Chondrocyte (in vitro differentiated cells): ENCODE measurements at regions not wholly inside any gene's neighbourhood (a gene's known extent, or its start where the extent isn't known, plus 50 kb on each side); places are given as distances from the start of the nearest gene placed in this dataset.

Experiments used
- DNase-seq: peaks from one replicate; pipeline ENCODE4 v3.0.0; 2021; ENCODE audit warnings: mixed read lengths, low spot score
- H3K27ac Mint-ChIP-seq: one replicate; pipeline ENCODE4 v1.8.0; 2021; ENCODE audit warnings: mild to moderate bottlenecking, moderate library complexity, mixed read lengths; ENCODE audit not compliant: unreplicated experiment
- H3K27me3 Mint-ChIP-seq: 2 replicates; pipeline ENCODE4 v1.8.0; 2021; ENCODE audit warnings: low read depth, mixed read lengths
- H3K36me3 Mint-ChIP-seq: 2 replicates; pipeline ENCODE4 v1.8.0; 2021; ENCODE audit warnings: low read depth, mixed read lengths
- H3K4me1 Mint-ChIP-seq: 2 replicates; pipeline ENCODE4 v1.8.0; 2021; ENCODE audit warnings: low read depth, mild to moderate bottlenecking, mixed read lengths
- H3K4me3 Mint-ChIP-seq: one replicate; pipeline ENCODE4 v1.8.0; 2021; ENCODE audit warnings: mild to moderate bottlenecking, moderate library complexity, mixed read lengths; ENCODE audit not compliant: unreplicated experiment
- H3K9me3 Mint-ChIP-seq: 2 replicates; pipeline ENCODE4 v1.8.0; 2021; ENCODE audit warnings: low read depth, mixed read lengths
- TF ChIP-seq, protein P1 (sequence below): fragments of 200-600 bp; sonication (generic); IDR thresholded peaks from 2 replicates; pipeline ENCODE4 v1.5.0; 2021; ENCODE audit warnings: antibody characterized with exemption, mild to moderate bottlenecking, moderate library complexity

DNA sequence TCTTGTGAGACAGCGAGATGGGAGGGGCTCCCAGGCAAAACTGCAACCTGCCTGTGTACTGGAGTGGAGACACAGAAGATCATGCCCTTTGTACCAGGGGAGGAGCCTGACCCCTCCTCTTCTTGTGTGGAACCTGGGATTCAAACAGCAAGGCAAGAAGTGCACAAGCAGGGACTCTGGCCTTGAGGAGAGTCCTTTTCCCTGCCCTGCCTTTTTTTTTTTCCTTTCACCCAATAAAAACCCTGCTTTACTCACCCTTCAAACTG, 251.8 kb upstream of the OPRM1 start:
- TF ChIP-seq, protein P1, sequence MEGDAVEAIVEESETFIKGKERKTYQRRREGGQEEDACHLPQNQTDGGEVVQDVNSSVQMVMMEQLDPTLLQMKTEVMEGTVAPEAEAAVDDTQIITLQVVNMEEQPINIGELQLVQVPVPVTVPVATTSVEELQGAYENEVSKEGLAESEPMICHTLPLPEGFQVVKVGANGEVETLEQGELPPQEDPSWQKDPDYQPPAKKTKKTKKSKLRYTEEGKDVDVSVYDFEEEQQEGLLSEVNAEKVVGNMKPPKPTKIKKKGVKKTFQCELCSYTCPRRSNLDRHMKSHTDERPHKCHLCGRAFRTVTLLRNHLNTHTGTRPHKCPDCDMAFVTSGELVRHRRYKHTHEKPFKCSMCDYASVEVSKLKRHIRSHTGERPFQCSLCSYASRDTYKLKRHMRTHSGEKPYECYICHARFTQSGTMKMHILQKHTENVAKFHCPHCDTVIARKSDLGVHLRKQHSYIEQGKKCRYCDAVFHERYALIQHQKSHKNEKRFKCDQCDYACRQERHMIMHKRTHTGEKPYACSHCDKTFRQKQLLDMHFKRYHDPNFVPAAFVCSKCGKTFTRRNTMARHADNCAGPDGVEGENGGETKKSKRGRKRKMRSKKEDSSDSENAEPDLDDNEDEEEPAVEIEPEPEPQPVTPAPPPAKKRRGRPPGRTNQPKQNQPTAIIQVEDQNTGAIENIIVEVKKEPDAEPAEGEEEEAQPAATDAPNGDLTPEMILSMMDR, result no peak
- Mint-ChIP-seq H3K27me3 (no peaks in the 10 kb centered on the region), H3K4me1 (peaks cover 49% of the 10 kb centered on the region), H3K36me3 (no peaks in the 10 kb centered on the region), H3K27ac (no peak overlapping the region), H3K4me3 (no peak overlapping the region), H3K9me3 (peaks cover 11% of the 10 kb centered on the region)
- no peak for DNase-seq

DNA sequence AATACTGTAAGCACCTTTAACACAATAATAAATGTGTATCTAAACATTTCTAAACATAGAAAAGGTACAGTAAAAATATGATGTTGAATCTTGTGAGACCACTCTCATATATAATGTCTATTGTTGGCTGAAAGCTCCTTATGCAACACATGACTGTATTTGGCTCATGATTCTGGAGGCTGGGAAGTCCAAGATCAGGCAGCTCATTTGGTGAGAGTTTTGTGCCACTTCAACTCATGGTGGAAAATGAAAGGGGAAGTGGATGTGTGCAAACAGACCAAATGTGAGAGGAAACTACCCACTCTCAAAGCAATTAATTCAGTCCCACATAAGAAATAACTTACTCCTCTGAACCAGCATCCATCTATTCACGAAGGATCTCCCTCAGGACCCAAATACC, 257.7 kb upstream of the OPRM1 start:
- Mint-ChIP-seq H3K4me3 (no peak overlapping the region), H3K4me1 (peaks cover 29% of the 10 kb centered on the region), H3K27ac (no peak overlapping the region), H3K9me3 (peaks cover 7% of the 10 kb centered on the region), H3K27me3 (no peaks in the 10 kb centered on the region), H3K36me3 (peaks cover 4% of the 10 kb centered on the region)
- no peak for DNase-seq
- TF ChIP-seq, protein P1, result no peak

DNA sequence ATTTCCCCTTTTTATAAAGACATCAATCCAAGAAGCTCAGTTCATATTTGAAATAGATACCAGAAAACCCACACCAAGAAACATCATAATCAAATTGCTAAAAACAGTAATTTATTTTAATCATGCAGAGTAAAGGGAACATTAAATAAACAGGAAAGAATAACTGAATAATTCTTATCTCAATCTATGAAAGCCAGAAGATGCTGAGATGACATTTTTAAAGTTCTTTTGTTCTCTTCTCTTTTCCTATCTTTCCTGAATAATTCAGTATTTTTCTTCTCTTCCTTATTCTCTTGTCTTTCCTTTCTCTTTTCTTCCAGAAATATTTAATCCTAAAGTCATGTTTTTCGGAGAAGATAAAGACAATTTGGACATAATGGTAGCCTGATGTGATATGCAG, 259.0 kb upstream of the OPRM1 start:
- DNase-seq, result no peak
- TF ChIP-seq, protein P1, result no peak
- Mint-ChIP-seq H3K4me3 (no peak overlapping the region), H3K36me3 (peaks cover 4% of the 10 kb centered on the region), H3K9me3 (peaks cover 7% of the 10 kb centered on the region), H3K27ac (no peak overlapping the region), H3K4me1 (peaks cover 26% of the 10 kb centered on the region), H3K27me3 (no peaks in the 10 kb centered on the region)

DNA sequence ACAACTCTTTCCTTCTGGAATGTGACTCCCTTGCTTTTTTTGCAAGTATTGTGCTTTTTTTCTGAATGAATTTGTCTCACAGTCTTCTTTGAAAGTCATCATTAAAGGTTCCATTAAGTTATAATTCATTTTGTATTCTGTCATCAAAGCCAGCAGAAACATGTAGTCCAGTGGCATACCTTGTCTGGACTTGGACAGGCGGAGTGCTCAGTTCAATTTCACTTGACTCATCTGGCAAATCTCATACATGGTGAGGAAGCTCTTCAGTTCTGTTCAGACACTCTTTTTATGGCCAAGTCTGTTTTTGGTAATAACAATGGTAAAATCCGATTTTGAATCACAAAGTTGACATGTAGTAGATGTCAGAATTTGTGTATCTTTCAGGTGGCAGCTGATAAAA, 260.8 kb upstream of the OPRM1 start:
- Mint-ChIP-seq H3K27me3 (no peaks in the 10 kb centered on the region), H3K9me3 (peaks cover 7% of the 10 kb centered on the region), H3K4me1 (peaks cover 13% of the 10 kb centered on the region), H3K27ac (no peak overlapping the region), H3K36me3 (peaks cover 4% of the 10 kb centered on the region), H3K4me3 (no peak overlapping the region)
- no peak for DNase-seq
- TF ChIP-seq, protein P1, result no peak

DNA sequence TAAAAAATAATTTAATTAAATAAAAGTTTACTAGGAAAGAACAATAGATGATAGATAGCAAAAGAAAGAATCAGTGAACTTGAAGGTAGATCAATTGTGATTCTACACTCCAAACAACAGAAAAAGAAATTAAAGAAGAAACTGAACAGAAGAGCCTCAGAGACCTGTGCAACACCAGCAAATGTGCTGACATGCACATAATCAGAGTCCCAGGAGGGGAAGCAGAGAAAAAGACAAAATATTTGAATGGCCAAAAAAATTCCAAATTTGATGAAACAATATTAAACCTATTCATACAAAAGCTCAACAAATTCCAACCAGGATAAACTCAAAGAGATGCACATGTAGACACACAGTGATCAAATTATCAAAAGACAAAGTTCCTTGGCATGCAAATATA, 267.5 kb upstream of the OPRM1 start:
- TF ChIP-seq, protein P1, result no peak
- H3K4me3 Mint-ChIP-seq, result no peak overlapping the region
- no peaks in the 10 kb centered on the region for H3K9me3 Mint-ChIP-seq
- peaks cover 11% of the 10 kb centered on the region for H3K4me1 Mint-ChIP-seq
- H3K36me3 Mint-ChIP-seq, result no peaks in the 10 kb centered on the region
- no peak for DNase-seq
- no peak overlapping the region for H3K27ac Mint-ChIP-seq
- no peaks in the 10 kb centered on the region for H3K27me3 Mint-ChIP-seq
